HEK293T (cell line): ENCODE measurements at regions not wholly inside any gene's neighbourhood (a gene's known extent, or its start where the extent isn't known, plus 50 kb on each side); places are given as distances from the start of the nearest gene placed in this dataset.

Experiments
- ARNT ChIP-seq: fragments of 450-650 bp; IDR thresholded peaks from 2 replicates; pipeline ENCODE4 v1.6.1; 2017; ENCODE audit warnings: mild to moderate bottlenecking
- CTBP1 ChIP-seq: fragments of 450-650 bp; IDR thresholded peaks from 2 replicates; pipeline ENCODE4 v1.6.1; 2016; ENCODE audit warnings: borderline replicate concordance
- ELF4 ChIP-seq: fragments of 450-650 bp; IDR thresholded peaks from 2 replicates; pipeline ENCODE4 v1.6.1; 2017; ENCODE audit warnings: antibody characterized with exemption
- FOXA1 ChIP-seq: fragments of 450-650 bp; IDR thresholded peaks from 2 replicates; pipeline ENCODE4 v1.6.1; 2016; ENCODE audit warnings: mild to moderate bottlenecking
- FOXK2 ChIP-seq: fragments of 450-650 bp; IDR thresholded peaks from 2 replicates; pipeline ENCODE4 v1.6.1; 2016; ENCODE audit warnings: mild to moderate bottlenecking
- FOXM1 ChIP-seq: fragments of 450-650 bp; IDR thresholded peaks from 2 replicates; pipeline ENCODE4 v1.6.1; 2017; ENCODE audit warnings: mild to moderate bottlenecking, borderline replicate concordance
- HDGF ChIP-seq: fragments of 450-650 bp; IDR thresholded peaks from 2 replicates; pipeline ENCODE4 v1.6.1; 2017; ENCODE audit warnings: antibody characterized with exemption, borderline replicate concordance
- NFRKB ChIP-seq: fragments of 450-650 bp; IDR thresholded peaks from 2 replicates; pipeline ENCODE4 v1.6.1; 2016; ENCODE audit warnings: mild to moderate bottlenecking, moderate library complexity
- PKNOX1 ChIP-seq: fragments of 450-650 bp; IDR thresholded peaks from 2 replicates; pipeline ENCODE4 v1.6.1; 2016
- SP1 ChIP-seq: fragments of 450-650 bp; IDR thresholded peaks from 2 replicates; pipeline ENCODE4 v1.6.1; 2017
- SUZ12 ChIP-seq: fragments of 450-650 bp; IDR thresholded peaks from 2 replicates; pipeline ENCODE4 v1.6.1; 2016; ENCODE audit warnings: mild to moderate bottlenecking

GRCh38 chr5:86532429-86532828 is 85.3 kb upstream of the COX7C start:
- no peak for TF ChIP-seq CTBP1
- TF ChIP-seq FOXM1 = no peak
- TF ChIP-seq ARNT = no peak
- no peak for TF ChIP-seq FOXK2
- TF ChIP-seq NFRKB = no peak
- TF ChIP-seq ELF4 = no peak
- no peak for TF ChIP-seq HDGF
- TF ChIP-seq SP1 = no peak
- TF ChIP-seq PKNOX1 = no peak
- TF ChIP-seq SUZ12 = no peak
- TF ChIP-seq FOXA1 = no peak
